Keratinocyte (primary cell): ENCODE measurements at regions not wholly inside any gene's neighbourhood (a gene's known extent, or its start where the extent isn't known, plus 50 kb on each side); places are given as distances from the start of the nearest gene placed in this dataset.

Experiments used
- DNase-seq: peaks from one replicate; pipeline ENCODE4 v3.0.0-alpha.2; 2011; ENCODE audit warnings: low read depth, missing footprints, low spot score
- FAIRE-seq: peaks from 2 replicates; lab custom pipeline; 2011; peaks lifted over from hg19 to GRCh38; lab: Jason Lieb, UNC
- H2AFZ ChIP-seq: 2 replicates; pipeline ENCODE4 v1.6.0; 2012; ENCODE audit warnings: low read length, control low read depth, inconsistent platforms; ENCODE audit not compliant: control insufficient read depth
- H3K27ac ChIP-seq: 2 replicates; pipeline ENCODE4 v1.5.1; 2011; ENCODE audit warnings: low read length; ENCODE audit not compliant: control insufficient read depth, insufficient read depth
- H3K27me3 ChIP-seq: 3 replicates; pipeline ENCODE4 v1.6.0; 2011; ENCODE audit warnings: low read length; ENCODE audit not compliant: control insufficient read depth, insufficient read depth; ENCODE audit errors: extremely low read depth
- H3K36me3 ChIP-seq, 2 experiments: 2 replicates in 1 of 2; 3 replicates in 1 of 2; pipeline ENCODE4 v1.5.1; 2011; ENCODE audit warnings: low read length in 2 of 2, mild to moderate bottlenecking in 1 of 2; ENCODE audit not compliant: control insufficient read depth in 2 of 2, insufficient read depth in 2 of 2; ENCODE audit errors: extremely low read depth in 1 of 2
- H3K4me1 ChIP-seq: 3 replicates; pipeline ENCODE4 v1.5.1; 2011; ENCODE audit warnings: low read length; ENCODE audit not compliant: control insufficient read depth, insufficient read depth; ENCODE audit errors: extremely low read depth
- H3K4me2 ChIP-seq: 3 replicates; pipeline ENCODE4 v1.6.0; 2011; ENCODE audit warnings: low read depth, low read length; ENCODE audit not compliant: control insufficient read depth, insufficient read depth; ENCODE audit errors: extremely low read depth
- H3K4me3 ChIP-seq, 3 experiments: fragments of 200-600 bp in 1 of 3; sonication (generic) in 1 of 3; 2 replicates in 2 of 3; 3 replicates in 1 of 3; pipeline ENCODE4 v1.5.1; 2011 to 2016; ENCODE audit warnings: low read length in 3 of 3, mild to moderate bottlenecking in 3 of 3, control low read depth in 2 of 3, inconsistent platforms in 1 of 3, low read depth in 1 of 3, mixed read lengths in 1 of 3, mixed run types in 1 of 3, moderate library complexity in 1 of 3; ENCODE audit not compliant: control insufficient read depth in 2 of 3, insufficient read depth in 2 of 3; ENCODE audit errors: extremely low read depth in 1 of 3
- H3K79me2 ChIP-seq: 2 replicates; pipeline ENCODE4 v1.6.0; 2012; ENCODE audit warnings: low read length; ENCODE audit not compliant: control insufficient read depth, insufficient read depth
- H3K9ac ChIP-seq: 3 replicates; pipeline ENCODE4 v1.6.0; 2011; ENCODE audit warnings: low read length; ENCODE audit not compliant: control insufficient read depth, insufficient read depth; ENCODE audit errors: extremely low read depth
- H3K9me1 ChIP-seq: 3 replicates; pipeline ENCODE4 v1.6.0; 2011; ENCODE audit warnings: low read length; ENCODE audit not compliant: control insufficient read depth, insufficient read depth; ENCODE audit errors: extremely low read depth
- H3K9me3 ChIP-seq: 2 replicates; pipeline ENCODE4 v1.5.1; 2012; ENCODE audit warnings: low read depth, low read length; ENCODE audit not compliant: control insufficient read depth
- H4K20me1 ChIP-seq: 3 replicates; pipeline ENCODE4 v1.6.0; 2011; ENCODE audit warnings: low read length; ENCODE audit not compliant: control insufficient read depth, insufficient read depth; ENCODE audit errors: extremely low read depth
- CTCF ChIP-seq, 3 experiments: IDR thresholded peaks in 1 of 3; conservative IDR thresholded peaks in 1 of 3; optimal IDR thresholded peaks in 1 of 3; 2 replicates in 2 of 3; 3 replicates in 1 of 3; pipeline versions ENCODE3 to v1.5.1; 2011; ENCODE audit warnings: low read length in 3 of 3, mild to moderate bottlenecking in 3 of 3, moderate library complexity in 2 of 3, control low read depth in 1 of 3, inconsistent platforms in 1 of 3; ENCODE audit not compliant: insufficient read depth in 2 of 3; ENCODE audit errors: extremely low read depth in 1 of 3
- EZH2 ChIP-seq: IDR thresholded peaks from one replicate; pipeline ENCODE4 v1.6.1; 2012; ENCODE audit warnings: inconsistent platforms, mild to moderate bottlenecking, low read length, moderate library complexity
- dilution Hi-C: fragments of 300-500 bp; cut with MboI; formaldehyde crosslinking; loops from one replicate; pipeline ENCODE4 v1.7.0; 2020; ENCODE audit warnings: low sequenced_read_pairs; ENCODE audit not compliant: extremely low pct_ligation_motif_present

DNA sequence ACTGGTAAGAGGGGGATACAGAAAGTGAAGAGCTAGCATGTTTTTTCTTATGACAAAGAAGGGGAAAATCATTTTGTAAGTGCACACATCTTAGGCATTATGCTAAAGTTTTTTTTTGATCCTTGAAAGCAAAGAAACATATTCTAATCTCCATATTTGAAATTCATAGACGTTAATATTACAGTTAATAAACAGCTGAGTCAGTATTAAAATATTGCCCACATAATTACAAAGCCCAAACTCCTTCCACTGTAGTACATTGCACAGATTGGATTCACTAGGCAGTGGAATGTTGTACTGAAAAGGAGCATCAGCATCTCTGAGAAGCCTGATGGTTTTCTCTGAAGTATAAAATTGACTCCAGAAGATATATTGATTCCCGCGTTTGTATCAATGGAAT, 122.6 kb downstream of the ISOC1 start:
- Histone ChIP-seq H3K4me2 (no peak overlapping the region), H3K4me3 (no peak overlapping the region), H3K4me1 (no peaks in the 10 kb centered on the region), H3K9me3 (no peaks in the 10 kb centered on the region), H4K20me1 (no peaks in the 10 kb centered on the region), H3K36me3 (no peaks in the 10 kb centered on the region), H2AFZ (no peak overlapping the region), H3K27me3 (no peaks in the 10 kb centered on the region), H3K9me1 (no peaks in the 10 kb centered on the region), H3K9ac (no peak overlapping the region), H3K79me2 (no peaks in the 10 kb centered on the region), H3K27ac (no peak overlapping the region)
- dilution Hi-C loops: no loop called here
- DNase-seq (no peak), FAIRE-seq (no peak)
- TF ChIP-seq CTCF (optimal IDR thresholded peaks at IDR 0.05 in 1 of 3, IDR thresholded peaks at IDR 0.05 in 1 of 3, conservative IDR thresholded peaks at IDR 0.05 in 1 of 3; ENCODE audit: extremely low read depth in 1 of 3, insufficient read depth in 2 of 3, low read length in 3 of 3) (no peak), EZH2 (no peak)

DNA sequence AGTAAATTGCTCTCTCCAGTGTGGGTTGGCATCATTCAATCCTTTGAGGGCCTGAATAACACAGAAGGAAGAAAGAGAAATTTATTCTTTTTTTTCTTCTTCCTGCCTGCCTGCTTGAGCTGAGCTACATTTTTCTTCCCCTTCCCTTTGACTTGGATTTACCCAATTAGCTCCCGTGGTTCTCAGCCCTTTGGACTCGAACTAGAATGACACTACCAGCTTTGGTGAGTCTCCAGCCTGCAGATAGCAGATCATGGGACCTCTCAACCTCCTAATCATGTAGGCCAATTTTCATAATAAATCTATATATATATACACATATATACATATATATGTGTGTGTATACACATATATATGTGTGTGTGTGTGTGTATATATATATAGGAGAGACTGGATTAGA, 128.6 kb downstream of the ISOC1 start:
- Histone ChIP-seq H3K4me1 (no peaks in the 10 kb centered on the region), H3K9me1 (no peaks in the 10 kb centered on the region), H3K36me3 (no peaks in the 10 kb centered on the region), H3K79me2 (no peaks in the 10 kb centered on the region), H3K4me2 (no peak overlapping the region), H3K4me3 (no peak overlapping the region), H2AFZ (no peak overlapping the region), H3K9ac (no peak overlapping the region), H3K27me3 (no peaks in the 10 kb centered on the region), H3K9me3 (no peaks in the 10 kb centered on the region), H4K20me1 (no peaks in the 10 kb centered on the region), H3K27ac (no peak overlapping the region)
- TF ChIP-seq CTCF (optimal IDR thresholded peaks at IDR 0.05 in 1 of 3, IDR thresholded peaks at IDR 0.05 in 1 of 3, conservative IDR thresholded peaks at IDR 0.05 in 1 of 3; ENCODE audit: extremely low read depth in 1 of 3, insufficient read depth in 2 of 3, low read length in 3 of 3) (no peak), EZH2 (no peak)
- no peak for FAIRE-seq
- no peak for DNase-seq
- dilution Hi-C loops: no loop called here
